IPS DF 6.9 (cell line): ENCODE measurements at regions not wholly inside any gene's neighbourhood (a gene's known extent, or its start where the extent isn't known, plus 50 kb on each side); places are given as distances from the start of the nearest gene placed in this dataset.
A peak's percentile ranks its signal among the peaks of the same experiment; 100 is the strongest.
"Not testable (repeated sequence)": the region's sequence is repeated elsewhere in the genome, so short reads cannot be mapped to it uniquely, and the experiment has no call there.

Experiments
- DNase-seq: peaks from one replicate; pipeline ENCODE4 v3.0.0-alpha.2; 2013; ENCODE audit warnings: low read depth, low spot score
- H3K27ac ChIP-seq: one replicate; pipeline ENCODE4 v1.5.1; 2013; ENCODE audit warnings: low read length, control low read depth
- H3K27me3 ChIP-seq: 2 replicates; pipeline ENCODE4 v1.6.1; 2013; ENCODE audit warnings: mild to moderate bottlenecking, low read length; ENCODE audit not compliant: control insufficient read depth, insufficient read depth
- H3K36me3 ChIP-seq: 2 replicates; pipeline ENCODE4 v1.6.1; 2013; ENCODE audit warnings: low read length; ENCODE audit not compliant: control insufficient read depth, insufficient read depth
- H3K4me1 ChIP-seq: 2 replicates; pipeline ENCODE4 v1.6.1; 2013; ENCODE audit warnings: low read length; ENCODE audit not compliant: control insufficient read depth, insufficient read depth
- H3K4me3 ChIP-seq: 2 replicates; pipeline ENCODE4 v1.5.1; 2013; ENCODE audit warnings: mild to moderate bottlenecking, low read length
- H3K9me3 ChIP-seq: 2 replicates; pipeline ENCODE4 v1.6.1; 2013; ENCODE audit warnings: low read length, inconsistent platforms; ENCODE audit not compliant: control insufficient read depth, insufficient read depth
- WGBS: extraction: QIAGEN DNeasy Blood & Tissue Kit; methylation state at CpG from one replicate; pipeline ENCODE4 v1.1.7; 2013; ENCODE audit warnings: mixed read lengths, missing lambda C conversion rate; ENCODE audit not compliant: insufficient read length, insufficient coverage; 5-methylcytosine and 5-hydroxymethylcytosine counted together

DNA sequence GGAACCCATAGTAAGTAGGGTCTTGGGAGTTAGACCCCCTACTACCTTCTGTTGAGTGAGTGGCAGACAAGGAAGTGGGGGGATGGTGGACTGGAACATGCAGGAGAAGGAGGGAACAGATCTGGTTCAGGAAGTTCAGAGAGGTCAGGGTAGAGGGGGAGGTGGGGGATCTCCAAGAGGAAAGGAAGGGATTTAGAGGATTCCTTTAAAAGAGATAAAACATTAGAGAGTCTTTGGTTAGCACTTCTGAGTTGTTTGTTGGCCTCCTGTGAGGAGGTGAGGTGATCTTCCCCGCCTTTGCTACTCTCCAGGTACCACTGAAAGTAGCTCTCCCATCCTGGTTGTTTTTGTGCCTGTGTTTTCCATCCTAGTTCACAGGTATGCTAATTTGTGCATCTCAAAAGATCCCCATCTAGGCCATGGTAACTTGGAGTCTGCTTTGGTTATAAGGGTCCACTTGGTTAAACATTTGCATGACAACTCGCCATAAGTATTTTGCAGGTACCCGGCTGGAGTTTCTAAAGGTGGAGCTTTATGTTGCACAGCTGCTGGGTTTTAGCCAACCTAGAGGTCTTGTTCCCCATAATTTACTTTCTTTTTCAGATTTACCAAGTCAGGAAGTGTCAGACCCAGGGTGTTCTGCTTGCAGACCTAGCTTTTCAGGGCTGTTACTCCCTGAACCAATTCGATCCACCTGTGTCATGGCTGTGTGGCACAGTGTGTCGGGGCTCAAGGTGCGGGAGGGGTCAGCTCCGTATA is 79.3 kb upstream of the SORL1 start:
- WGBS, result no CpG with 5 or more reads among the region's 7 CpGs

DNA sequence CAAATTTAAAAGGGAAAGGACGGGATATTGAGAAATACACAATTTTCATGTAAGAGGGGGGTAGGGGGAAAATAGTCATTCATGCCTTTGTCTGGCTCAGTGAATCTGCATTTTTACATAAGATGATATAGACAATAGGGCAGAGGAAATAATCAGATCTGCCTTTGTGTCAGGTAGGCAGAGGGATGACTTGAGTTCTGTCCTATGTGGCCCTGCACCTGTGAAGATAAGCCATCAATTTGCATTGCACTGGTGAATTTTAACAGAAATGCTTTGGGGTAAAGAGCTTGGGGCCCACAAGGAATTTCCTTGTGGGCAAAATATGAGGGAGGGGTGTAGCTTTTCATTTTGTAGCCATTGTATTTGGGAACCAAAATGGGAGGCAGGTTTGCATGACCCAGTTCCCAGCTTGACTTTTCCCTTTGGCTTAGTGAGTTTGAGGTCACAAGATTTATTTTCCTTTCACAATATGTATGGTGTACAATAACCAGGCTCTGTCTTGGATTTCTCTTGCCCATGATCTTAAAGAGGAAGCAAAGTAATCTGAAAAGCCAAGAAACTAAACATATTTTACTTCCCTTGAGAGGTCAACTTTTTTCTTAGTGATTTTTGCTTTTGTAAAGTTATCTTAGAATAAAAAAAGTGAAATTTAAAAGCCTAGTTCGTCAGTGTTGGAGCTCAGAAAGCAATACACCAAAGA is 77.7 kb upstream of the SORL1 start:
- no CpG with 5 or more reads among the region's 2 CpGs for WGBS

More for the DNA sequence above, 79.3 kb upstream of the SORL1 start:
- H3K4me3 ChIP-seq, result no peak overlapping the region
- DNase-seq, result no peak
- H3K27me3 ChIP-seq, result no peaks in the 10 kb centered on the region
- H3K9me3 ChIP-seq, result no peaks in the 10 kb centered on the region
- H3K27ac ChIP-seq, result peak overlapping the region; percentile 18
- peaks cover 9% of the 10 kb centered on the region; the same call in 1 of the 2 replicates for H3K4me1 ChIP-seq
- no peaks in the 10 kb centered on the region for H3K36me3 ChIP-seq

DNA sequence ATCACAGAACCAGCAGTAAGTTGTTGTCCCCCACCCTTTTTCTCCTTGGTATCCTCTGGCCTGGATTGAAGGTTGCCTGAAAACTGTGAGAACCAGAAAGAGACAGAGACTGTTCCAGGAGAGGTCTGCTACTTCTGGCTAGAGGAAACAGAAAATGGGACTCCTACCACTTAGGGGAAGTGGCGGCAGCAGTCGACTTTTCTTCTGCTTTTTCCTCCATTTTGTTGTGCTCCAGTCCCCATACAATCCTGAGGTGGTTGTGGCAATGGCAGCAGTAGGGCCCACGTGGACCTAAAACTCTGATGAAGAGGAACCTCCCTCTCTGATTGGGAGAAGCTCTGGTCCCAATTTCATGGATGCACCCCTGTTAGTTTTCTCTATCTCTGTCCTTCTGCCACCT is 76.0 kb upstream of the SORL1 start:
- Histone ChIP-seq H3K27ac (no peak overlapping the region), H3K4me1 (peaks cover 9% of the 10 kb centered on the region; the same call in 1 of the 2 replicates), H3K4me3 (no peak overlapping the region), H3K36me3 (no peaks in the 10 kb centered on the region), H3K9me3 (no peaks in the 10 kb centered on the region), H3K27me3 (no peaks in the 10 kb centered on the region)
- WGBS, result no CpG with 5 or more reads among the region's 3 CpGs
- no peak for DNase-seq

More for the DNA sequence above, 77.7 kb upstream of the SORL1 start:
- Histone ChIP-seq H3K9me3 (no peaks in the 10 kb centered on the region), H3K27me3 (no peaks in the 10 kb centered on the region), H3K36me3 (no peaks in the 10 kb centered on the region), H3K27ac (no peak overlapping the region), H3K4me1 (peaks cover 9% of the 10 kb centered on the region; the same call in 1 of the 2 replicates), H3K4me3 (no peak overlapping the region)
- no peak for DNase-seq

DNA sequence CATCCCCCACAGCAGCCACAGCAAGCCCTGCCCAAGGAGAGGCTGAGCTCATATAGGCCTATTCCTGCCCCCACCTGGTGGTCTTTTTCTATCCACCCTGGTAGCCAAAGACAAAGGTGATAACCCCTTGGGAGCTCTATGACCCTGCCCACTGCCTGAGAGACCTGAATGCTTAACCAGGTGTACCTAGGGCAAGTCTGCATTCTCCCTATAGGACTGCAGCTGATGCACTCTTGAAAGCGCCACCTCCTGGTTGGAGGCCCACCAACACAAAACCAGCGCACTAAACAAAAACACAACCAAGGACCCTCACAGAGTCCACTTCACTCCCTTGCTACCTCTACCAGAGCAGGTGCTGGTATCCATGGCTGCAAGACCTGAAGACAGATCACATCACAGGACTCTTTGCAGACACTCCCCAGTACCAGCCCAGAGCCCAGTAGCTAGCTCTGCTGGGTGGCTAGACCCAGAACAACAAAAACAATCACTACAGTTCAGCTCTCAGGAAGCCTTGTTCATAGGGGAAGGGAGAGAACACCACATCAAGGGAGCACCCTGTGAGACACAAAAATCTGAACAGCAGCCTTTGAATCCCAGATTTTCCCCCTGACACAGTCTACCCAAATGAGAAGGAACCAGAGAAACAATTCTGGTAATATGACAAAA is 72.8 kb upstream of the SORL1 start:
- not testable (repeated sequence) for DNase-seq, H3K4me1 ChIP-seq, H3K27ac ChIP-seq, H3K4me3 ChIP-seq, H3K9me3 ChIP-seq, H3K36me3 ChIP-seq, H3K27me3 ChIP-seq
- WGBS, result no CpG with 5 or more reads among the region's 2 CpGs

DNA sequence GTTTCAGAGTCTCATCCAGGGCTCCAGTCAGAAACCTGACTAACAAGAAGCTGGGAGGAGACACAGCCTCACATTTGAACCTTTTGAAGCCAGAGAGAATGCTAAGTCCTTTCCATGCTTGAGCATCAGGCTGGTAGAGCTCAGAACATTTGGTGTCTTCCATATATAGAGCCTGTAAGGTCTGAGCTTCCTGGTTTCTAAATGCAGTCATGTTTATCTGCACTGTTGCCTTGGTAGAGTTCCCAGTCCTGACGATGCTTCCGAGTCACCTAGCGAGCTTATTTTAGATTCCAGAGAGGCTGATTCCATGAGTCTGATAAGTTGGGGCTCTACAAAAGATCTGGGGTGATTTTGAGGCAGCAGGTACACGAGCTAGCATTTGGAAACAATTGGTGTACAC is 68.4 kb upstream of the SORL1 start:
- no CpG with 5 or more reads among the region's 4 CpGs for WGBS
- H3K27me3 ChIP-seq, result no peaks in the 10 kb centered on the region

DNA sequence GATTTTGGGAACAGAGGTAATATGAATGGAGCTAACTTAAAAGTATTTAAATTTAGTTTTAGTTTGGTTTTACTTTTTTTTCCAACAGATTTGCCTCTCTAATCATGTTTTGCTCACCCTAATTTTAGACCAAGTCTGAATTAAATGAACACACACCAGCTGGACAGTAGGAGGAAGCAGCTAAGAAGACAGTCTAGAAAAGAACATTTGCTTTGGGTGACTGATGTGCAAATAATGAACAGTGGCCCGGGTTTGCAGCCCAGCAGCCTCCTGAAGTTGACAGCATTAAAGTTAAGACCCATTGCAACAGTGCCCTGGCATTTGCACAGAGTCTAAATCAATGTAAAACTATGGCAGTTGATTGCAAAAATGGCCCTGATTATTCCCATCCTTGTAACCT is 66.4 kb upstream of the SORL1 start:
- no peaks in the 10 kb centered on the region; the same call in 1 of the 2 replicates for H3K9me3 ChIP-seq
- H3K27ac ChIP-seq, result no peak overlapping the region
- H3K4me3 ChIP-seq, result no peak overlapping the region
- WGBS, result no CpG with 5 or more reads among the region's 1 CpG
- peaks cover 3% of the 10 kb centered on the region for H3K4me1 ChIP-seq
- H3K36me3 ChIP-seq, result no peaks in the 10 kb centered on the region
- DNase-seq, result no peak
- no peaks in the 10 kb centered on the region for H3K27me3 ChIP-seq

More for the DNA sequence above, 68.4 kb upstream of the SORL1 start:
- Histone ChIP-seq H3K27ac (no peak overlapping the region), H3K4me3 (no peak overlapping the region), H3K9me3 (no peaks in the 10 kb centered on the region; the same call in 1 of the 2 replicates), H3K4me1 (no peaks in the 10 kb centered on the region), H3K36me3 (no peaks in the 10 kb centered on the region)
- DNase-seq, result no peak
